SK-N-SH (cell line): ENCODE measurements at regions not wholly inside any gene's neighbourhood (a gene's known extent, or its start where the extent isn't known, plus 50 kb on each side); places are given as distances from the start of the nearest gene placed in this dataset.

Experiments used
- CTCF ChIA-PET: fragments of 300-600, 350-600 bp; formaldehyde crosslinking; extraction: SDS; loops from one replicate; lab custom pipeline; 2021; lab: Yijun Ruan, JAX
- POLR2A ChIA-PET: fragments of 350-600 bp; sonication (Branson Sonifier 250); formaldehyde crosslinking; extraction: SDS; loops from one replicate; lab custom pipeline; 2020; ENCODE audit warnings: antibody characterized with exemption, inconsistent platforms; lab: Yijun Ruan, JAX
- DNase-seq: peaks from one replicate; pipeline ENCODE4 v3.0.0; 2012
- H2AFZ ChIP-seq: fragments of 200-600 bp; sonication (generic); 2 replicates; pipeline ENCODE4 v1.8.1; 2016; ENCODE audit warnings: antibody characterized with exemption, mild to moderate bottlenecking, low read depth
- H3F3A ChIP-seq: fragments of 200-600 bp; sonication (generic); replicated peaks from 2 replicates; pipeline ENCODE3; 2016; ENCODE audit warnings: antibody characterized with exemption, mild to moderate bottlenecking; ENCODE audit not compliant: insufficient read depth
- H3K27ac ChIP-seq, 2 experiments: fragments of 200-500 bp in 1 of 2; fragments of 200-600 bp in 1 of 2; sonication (Bioruptor generic) in 1 of 2; sonication (generic), shearing (Covaris generic) in 1 of 2; 2 replicates each; pipeline versions ENCODE4 v1.5.1 to v1.6.1; 2014 to 2016; ENCODE audit warnings: low read depth in 2 of 2, inconsistent platforms in 1 of 2, low read length in 1 of 2, mild to moderate bottlenecking in 1 of 2, mixed read lengths in 1 of 2
- H3K27me3 ChIP-seq: fragments of 200-600 bp; sonication (generic), shearing (Covaris generic); 2 replicates; pipeline ENCODE4 v1.6.1; 2016; ENCODE audit warnings: mixed run types; ENCODE audit not compliant: insufficient read depth
- H3K36me3 ChIP-seq, 2 experiments: fragments of 200-500 bp in 1 of 2; fragments of 200-600 bp in 1 of 2; sonication (Bioruptor generic) in 1 of 2; sonication (generic) in 1 of 2; replicated peaks in 1 of 2; 2 replicates each; pipeline versions ENCODE3 to v1.5.1; 2014 to 2016; ENCODE audit warnings: low read length in 1 of 2, mild to moderate bottlenecking in 1 of 2; ENCODE audit not compliant: insufficient read depth in 2 of 2, control insufficient read depth in 1 of 2
- H3K4me1 ChIP-seq, 2 experiments: fragments of 200-500 bp in 1 of 2; fragments of 200-600 bp in 1 of 2; sonication (Bioruptor generic) in 1 of 2; sonication (generic), shearing (Covaris generic) in 1 of 2; 2 replicates each; pipeline versions ENCODE4 v1.5.1 to v1.6.1; 2014 to 2016; ENCODE audit warnings: low read depth in 1 of 2, low read length in 1 of 2, mixed run types in 1 of 2; ENCODE audit not compliant: insufficient read depth in 2 of 2, control insufficient read depth in 1 of 2
- H3K4me2 ChIP-seq: fragments of 200-600 bp; sonication (generic), shearing (Covaris generic); 2 replicates; pipeline ENCODE4 v1.6.1; 2017; ENCODE audit warnings: mixed run types
- H3K4me3 ChIP-seq, 2 experiments: fragments of 200-500 bp in 1 of 2; fragments of 200-600 bp in 1 of 2; sonication (Bioruptor generic) in 1 of 2; sonication (generic), shearing (Covaris generic) in 1 of 2; 2 replicates each; pipeline versions ENCODE4 v1.5.1 to v1.8.1; 2014 to 2016; ENCODE audit warnings: low read depth in 2 of 2, inconsistent platforms in 1 of 2, low read length in 1 of 2, mild to moderate bottlenecking in 1 of 2, mixed read lengths in 1 of 2, moderate library complexity in 1 of 2
- H3K79me2 ChIP-seq: fragments of 200-600 bp; sonication (generic); 2 replicates; pipeline ENCODE4 v1.8.1; 2017; ENCODE audit warnings: mild to moderate bottlenecking; ENCODE audit not compliant: insufficient read depth
- H3K9ac ChIP-seq: fragments of 200-600 bp; sonication (generic); 2 replicates; pipeline ENCODE4 v1.6.1; 2017; ENCODE audit warnings: mixed run types
- H3K9me2 ChIP-seq: fragments of 200-600 bp; sonication (generic); 2 replicates; pipeline ENCODE4 v1.6.1; 2017; ENCODE audit warnings: mixed run types
- H3K9me3 ChIP-seq: fragments of 200-600 bp; sonication (generic); 2 replicates; pipeline ENCODE4 v1.6.1; 2017; ENCODE audit warnings: mixed run types, mild to moderate bottlenecking, moderate library complexity
- H4K20me1 ChIP-seq: fragments of 200-600 bp; sonication (generic); 2 replicates; pipeline ENCODE4 v1.6.1; 2017; ENCODE audit warnings: mild to moderate bottlenecking, mixed run types; ENCODE audit not compliant: insufficient read depth
- CHD2 ChIP-seq: fragments of 150-350 bp; IDR thresholded peaks from 2 replicates; pipeline ENCODE4 v1.6.1; 2018; ENCODE audit warnings: low read length; ENCODE audit not compliant: partially characterized antibody
- CTCF ChIP-seq: fragments of 200-600 bp; sonication (generic); IDR thresholded peaks from 2 replicates; pipeline ENCODE4 v1.6.1; 2017; ENCODE audit warnings: antibody characterized with exemption, mild to moderate bottlenecking, moderate library complexity
- ELF1 ChIP-seq: IDR thresholded peaks from 2 replicates; pipeline ENCODE4 v1.4.0; 2012
- EZH2phosphoT487 ChIP-seq: fragments of 200-600 bp; sonication (generic); IDR thresholded peaks from 2 replicates; pipeline ENCODE4 v1.6.1; 2017; ENCODE audit warnings: low read depth, mixed run types, mild to moderate bottlenecking, antibody characterized with exemption, moderate library complexity, borderline replicate concordance
- GABPA ChIP-seq: IDR thresholded peaks from 2 replicates; pipeline ENCODE4 v1.4.0; 2012; ENCODE audit warnings: low read depth, mild to moderate bottlenecking
- IRF3 ChIP-seq: fragments of 150-350 bp; IDR thresholded peaks from 2 replicates; pipeline ENCODE4 v1.6.1; 2016; ENCODE audit warnings: mild to moderate bottlenecking, low read depth, low read length
- JUND ChIP-seq: IDR thresholded peaks from 2 replicates; pipeline ENCODE4 v1.4.0; 2012
- MAX ChIP-seq: IDR thresholded peaks from 2 replicates; pipeline ENCODE4 v1.4.0; 2012; ENCODE audit warnings: low read depth
- MXI1 ChIP-seq: IDR thresholded peaks from 2 replicates; pipeline ENCODE4 v1.6.1; 2012; ENCODE audit warnings: mild to moderate bottlenecking, low read depth, low read length, improper control_type of control experiment
- NFIC ChIP-seq: IDR thresholded peaks from 2 replicates; pipeline ENCODE4 v1.4.0; 2012; ENCODE audit warnings: borderline replicate concordance
- NRF1 ChIP-seq: IDR thresholded peaks from 2 replicates; pipeline ENCODE4 v1.6.1; 2012; ENCODE audit warnings: low read depth, mild to moderate bottlenecking, low read length
- PBX3 ChIP-seq: IDR thresholded peaks from 2 replicates; pipeline ENCODE4; 2012
- RAD21 ChIP-seq: IDR thresholded peaks from 2 replicates; pipeline ENCODE4 v1.6.1; 2012; ENCODE audit warnings: mild to moderate bottlenecking, low read length
- RCOR1 ChIP-seq: fragments of 150-350 bp; IDR thresholded peaks from 2 replicates; pipeline ENCODE4 v1.6.1; 2017; ENCODE audit warnings: antibody characterized with exemption, low read length
- RFX5 ChIP-seq: IDR thresholded peaks from 2 replicates; pipeline ENCODE4 v1.6.1; 2012; ENCODE audit warnings: mild to moderate bottlenecking, improper control_type of control experiment, low read length
- SIN3A ChIP-seq: IDR thresholded peaks from 2 replicates; pipeline ENCODE4 v1.6.1; 2012; ENCODE audit warnings: low read depth, mild to moderate bottlenecking, low read length, moderate library complexity, borderline replicate concordance
- SMC3 ChIP-seq: IDR thresholded peaks from 2 replicates; pipeline ENCODE4 v1.6.1; 2012; ENCODE audit warnings: low read depth, low read length, improper control_type of control experiment
- TAF1 ChIP-seq: IDR thresholded peaks from 2 replicates; pipeline ENCODE4 v1.6.1; 2012; ENCODE audit warnings: low read depth, mild to moderate bottlenecking, low read length, moderate library complexity, borderline replicate concordance
- TCF12 ChIP-seq: IDR thresholded peaks from 2 replicates; pipeline ENCODE4 v1.4.0; 2012
- TEAD4 ChIP-seq: IDR thresholded peaks from 2 replicates; pipeline ENCODE4 v1.4.0; 2012; ENCODE audit warnings: mild to moderate bottlenecking, borderline replicate concordance; ENCODE audit not compliant: insufficient read depth
- YY1 ChIP-seq: IDR thresholded peaks from 2 replicates; pipeline ENCODE4 v1.4.0; 2012; ENCODE audit warnings: low read depth, mild to moderate bottlenecking
- WGBS: methylation state at CpG from one replicate; pipeline ENCODE4 v1.1.6; 2017; ENCODE audit warnings: low lambda C conversion rate; 5-methylcytosine and 5-hydroxymethylcytosine counted together

GRCh38 chr17:56026915-56027314, 126.4 kb upstream of the ANKFN1 start:
- TF ChIP-seq GABPA, result no peak
- TF ChIP-seq SIN3A, result no peak
- TF ChIP-seq MAX, result no peak
- no peak for TF ChIP-seq RCOR1
- no peak for TF ChIP-seq TEAD4
- no peak for TF ChIP-seq SMC3
- TF ChIP-seq ELF1, result no peak
- no peak for TF ChIP-seq RFX5
- no peak for TF ChIP-seq RAD21
- TF ChIP-seq PBX3, result no peak
- TF ChIP-seq TCF12, result no peak
- no peak for TF ChIP-seq NFIC
- no peak for TF ChIP-seq MXI1
- no peak for TF ChIP-seq TAF1
- TF ChIP-seq EZH2phosphoT487, result no peak
- no peak for TF ChIP-seq CHD2
- no peak for TF ChIP-seq IRF3
- no peak for TF ChIP-seq JUND
- no peak for TF ChIP-seq YY1
- H3K27me3 ChIP-seq, result no peaks in the 10 kb centered on the region; the same call in 1 of the 2 replicates
- no peaks in the 10 kb centered on the region for H3K9me3 ChIP-seq
- no peak overlapping the region for H3K9ac ChIP-seq
- H3K9me2 ChIP-seq, result no peaks in the 10 kb centered on the region
- DNase-seq, result no peak
- CTCF ChIA-PET, result no interaction called here
- H3K4me3 ChIP-seq, result no peak overlapping the region
- no peaks in the 10 kb centered on the region for H4K20me1 ChIP-seq
- POLR2A ChIA-PET, result no interaction called here
- no peaks in the 10 kb centered on the region for H3F3A ChIP-seq
- no peak overlapping the region for H3K27ac ChIP-seq
- no peaks in the 10 kb centered on the region for H3K36me3 ChIP-seq
- no peaks in the 10 kb centered on the region for H3K79me2 ChIP-seq
- no peaks in the 10 kb centered on the region for H3K4me1 ChIP-seq
- H3K4me2 ChIP-seq, result no peak overlapping the region
- 4% methylated on average over 2 of the region's 2 CpGs for WGBS
- no peak overlapping the region for H2AFZ ChIP-seq

- TF ChIP-seq NRF1 (no peak), CTCF (no peak), IRF3 (no peak)
- Histone ChIP-seq H3K27me3 (no peaks in the 10 kb centered on the region; the same call in 1 of the 2 replicates), H3K4me1 (no peaks in the 10 kb centered on the region), H3K79me2 (no peaks in the 10 kb centered on the region), H3K9ac (no peak overlapping the region), H2AFZ (no peak overlapping the region), H3K9me2 (no peaks in the 10 kb centered on the region), H3K4me3 (no peak overlapping the region), H3K36me3 (no peaks in the 10 kb centered on the region), H3F3A (no peaks in the 10 kb centered on the region), H3K4me2 (no peak overlapping the region), H3K27ac (no peak overlapping the region), H4K20me1 (no peaks in the 10 kb centered on the region), H3K9me3 (no peaks in the 10 kb centered on the region)
- WGBS, result 6% methylated on average over 3 of the region's 3 CpGs
- DNase-seq, result no peak
- CTCF ChIA-PET, result no interaction called here
- POLR2A ChIA-PET, result no interaction called here
Measured at GRCh38 chr17:56028837-56029236, 124.4 kb upstream of the ANKFN1 start.
